OCI-LY7 (cell line): ENCODE measurements at regions not wholly inside any gene's neighbourhood (a gene's known extent, or its start where the extent isn't known, plus 50 kb on each side); places are given as distances from the start of the nearest gene placed in this dataset.

Experiments used
- BruUV-seq: library from RNA; stranded (reverse); fragments of 400-500 nt; replicated peaks from 2 replicates; lab custom pipeline; 2021; lab: Mats Ljungman, UMichigan
- CTCF ChIA-PET: fragments of 300-600 bp; sonication (Branson Sonifier 250); formaldehyde crosslinking; loops from one replicate; lab custom pipeline; 2022; ENCODE audit warnings: antibody characterized with exemption; ENCODE audit not compliant: unreplicated experiment; lab: Charles Lee
- POLR2A ChIA-PET: fragments of 300-600 bp; sonication (Branson Sonifier 250); formaldehyde crosslinking; loops from one replicate; lab custom pipeline; 2022; ENCODE audit warnings: antibody characterized with exemption; lab: Charles Lee
- DNase-seq: peaks from one replicate; pipeline ENCODE4 v3.0.0-alpha.2; 2015; ENCODE audit warnings: low spot score
- H2AFZ ChIP-seq: fragments of 200-600 bp; sonication (generic), shearing (Covaris generic); 2 replicates; pipeline ENCODE4 v1.6.1; 2014; ENCODE audit warnings: mild to moderate bottlenecking, antibody characterized with exemption, low read length, moderate library complexity
- H3K27ac ChIP-seq: fragments of 200-600 bp; sonication (generic); 2 replicates; pipeline ENCODE4 v1.5.1; 2014; ENCODE audit warnings: mixed run types, low read depth, mild to moderate bottlenecking, moderate library complexity, low read length, inconsistent platforms; ENCODE audit not compliant: poor library complexity, severe bottlenecking
- H3K36me3 ChIP-seq: fragments of 200-600 bp; sonication (generic); 2 replicates; pipeline ENCODE4 v1.6.1; 2014; ENCODE audit warnings: mild to moderate bottlenecking, antibody characterized with exemption, low read length, moderate library complexity, mixed read lengths; ENCODE audit not compliant: insufficient read depth
- H3K4me1 ChIP-seq: fragments of 200-600 bp; sonication (generic); 2 replicates; pipeline ENCODE4 v1.5.1; 2014; ENCODE audit warnings: mild to moderate bottlenecking, low read length; ENCODE audit not compliant: insufficient read depth, poor library complexity, severe bottlenecking
- H3K4me2 ChIP-seq: fragments of 200-600 bp; sonication (generic); 2 replicates; pipeline ENCODE4 v1.6.1; 2014; ENCODE audit warnings: mild to moderate bottlenecking, low read length
- H3K4me3 ChIP-seq: fragments of 200-600 bp; sonication (generic); 2 replicates; pipeline ENCODE4 v1.5.1; 2014; ENCODE audit warnings: mild to moderate bottlenecking, low read depth, low read length; ENCODE audit not compliant: poor library complexity, severe bottlenecking
- H3K79me2 ChIP-seq: fragments of 200-600 bp; sonication (generic); 2 replicates; pipeline ENCODE4 v1.6.1; 2016; ENCODE audit warnings: low read depth, mild to moderate bottlenecking, low read length, moderate library complexity, mixed read lengths; ENCODE audit not compliant: insufficient read depth
- H3K9me2 ChIP-seq: fragments of 200-600 bp; sonication (generic); 2 replicates; pipeline ENCODE4 v1.6.1; 2016; ENCODE audit warnings: mild to moderate bottlenecking, low read length, mixed read lengths; ENCODE audit not compliant: insufficient read depth
- H3K9me3 ChIP-seq: fragments of 200-600 bp; sonication (generic); 2 replicates; pipeline ENCODE4 v1.6.1; 2014; ENCODE audit warnings: mild to moderate bottlenecking, mixed run types, low read length, mixed read lengths
- H4K20me1 ChIP-seq: fragments of 200-600 bp; sonication (generic); 2 replicates; pipeline ENCODE4 v1.6.1; 2014; ENCODE audit warnings: mild to moderate bottlenecking, antibody characterized with exemption, low read length, moderate library complexity, mixed read lengths; ENCODE audit not compliant: insufficient read depth
- CTCF ChIP-seq: fragments of 200-600 bp; sonication (generic); conservative IDR thresholded peaks from 2 replicates; pipeline ENCODE4 v1.5.1; 2014; ENCODE audit warnings: mild to moderate bottlenecking, antibody characterized with exemption, low read length, moderate library complexity, mixed read lengths
- EZH2phosphoT487 ChIP-seq: fragments of 200-600 bp; sonication (generic); IDR thresholded peaks from 2 replicates; pipeline ENCODE4 v1.6.1; 2018; ENCODE audit warnings: low read depth, borderline replicate concordance, mild to moderate bottlenecking, mixed run types, antibody characterized with exemption, low read length, moderate library complexity, mixed read lengths
- intact Hi-C: fragments of 100-400 bp; cut with micrococcal nuclease; formaldehyde crosslinking; loops from one replicate; pipeline ENCODE4 v1.10.0; 2022; ENCODE audit not compliant: unreplicated experiment

- H3K4me3 ChIP-seq = no peak overlapping the region
- H3K36me3 ChIP-seq = no peaks in the 10 kb centered on the region
- TF ChIP-seq CTCF (no peak), EZH2phosphoT487 (no peak)
- no peak for DNase-seq
- POLR2A ChIA-PET = no interaction called here
- H4K20me1 ChIP-seq = no peaks in the 10 kb centered on the region
- H2AFZ ChIP-seq = no peak overlapping the region
- intact Hi-C loops = no loop called here
- no TSS peak for BruUV-seq
- no peaks in the 10 kb centered on the region for H3K9me2 ChIP-seq
- no peak overlapping the region for H3K4me2 ChIP-seq
- CTCF ChIA-PET = no interaction called here
- no peaks in the 10 kb centered on the region for H3K4me1 ChIP-seq
- H3K79me2 ChIP-seq = no peaks in the 10 kb centered on the region
- no peak overlapping the region for H3K27ac ChIP-seq
- H3K9me3 ChIP-seq = no peaks in the 10 kb centered on the region
These were observed 87.8 kb upstream of the PPP2R2D start for GRCh38 chr10:131812736-131813604.

GRCh38 chr10:131814567-131815265 lies 86.1 kb upstream of the PPP2R2D start:
- intact Hi-C loops = no loop called here
- BruUV-seq = no TSS peak
- ChIA-PET POLR2A (no interaction called here), CTCF (no interaction called here)
- no peak overlapping the region for H2AFZ ChIP-seq
- no peaks in the 10 kb centered on the region for H4K20me1 ChIP-seq
- no peaks in the 10 kb centered on the region for H3K36me3 ChIP-seq
- H3K79me2 ChIP-seq = no peaks in the 10 kb centered on the region
- H3K4me2 ChIP-seq = no peak overlapping the region
- H3K4me3 ChIP-seq = no peak overlapping the region
- no peak for DNase-seq
- no peaks in the 10 kb centered on the region for H3K9me3 ChIP-seq
- no peaks in the 10 kb centered on the region for H3K9me2 ChIP-seq
- TF ChIP-seq CTCF (no peak), EZH2phosphoT487 (no peak)
- no peaks in the 10 kb centered on the region for H3K4me1 ChIP-seq
- no peak overlapping the region for H3K27ac ChIP-seq
